GM12874 (cell line): ENCODE measurements at regions not wholly inside any gene's neighbourhood (a gene's known extent, or its start where the extent isn't known, plus 50 kb on each side); places are given as distances from the start of the nearest gene placed in this dataset.

Experiments
- CTCF ChIP-seq: IDR thresholded peaks from 2 replicates; pipeline ENCODE4 v1.5.1; 2011; ENCODE audit warnings: low read depth, mild to moderate bottlenecking, control low read depth, low read length, moderate library complexity; ENCODE audit not compliant: insufficient read depth

- TF ChIP-seq CTCF = no peak
Observed at GRCh38 chr19:29387586-29387985, 138.2 kb upstream of the VSTM2B start.

GRCh38 chr19:29389495-29389894 is 136.3 kb upstream of the VSTM2B start:
- TF ChIP-seq CTCF = no peak

GRCh38 chr19:29390742-29391141 is 135.1 kb upstream of the VSTM2B start:
- TF ChIP-seq CTCF = no peak

GRCh38 chr19:29393915-29394460 is 131.8 kb upstream of the VSTM2B start:
- TF ChIP-seq CTCF = no peak

- no peak for TF ChIP-seq CTCF
Observed at GRCh38 chr19:29395111-29395733, 130.6 kb upstream of the VSTM2B start.

- TF ChIP-seq CTCF = no peak
Observed at GRCh38 chr19:29395734-29396414, 129.9 kb upstream of the VSTM2B start.

GRCh38 chr19:29396925-29397324 is 128.9 kb upstream of the VSTM2B start:
- TF ChIP-seq CTCF = no peak
